HG03575 (cell line): ENCODE measurements at regions not wholly inside any gene's neighbourhood (a gene's known extent, or its start where the extent isn't known, plus 50 kb on each side); places are given as distances from the start of the nearest gene placed in this dataset.

ENCODE experiments used
- ATAC-seq: cut with Tn5 transposase; IDR thresholded peaks from one replicate; pipeline ENCODE4 v1.9.1; 2021; ENCODE audit not compliant: unreplicated experiment, insufficient number of reproducible peaks, low FRiP score; ENCODE audit errors: extremely low read depth

- ATAC-seq, result no peak
Observed at GRCh38 chr13:59519819-59520218, 643.9 kb downstream of the DIAPH3 start.

GRCh38 chr13:59521549-59521948 is 642.2 kb downstream of the DIAPH3 start:
- ATAC-seq, result no peak

GRCh38 chr13:59522652-59523051 is 641.1 kb downstream of the DIAPH3 start:
- no peak for ATAC-seq

GRCh38 chr13:59527500-59527899 is 636.2 kb downstream of the DIAPH3 start:
- ATAC-seq, result no peak

GRCh38 chr13:59531571-59532091 is 632.1 kb downstream of the DIAPH3 start:
- no peak for ATAC-seq

- ATAC-seq, result no peak
Observed at GRCh38 chr13:59532405-59532804, 631.3 kb downstream of the DIAPH3 start.

GRCh38 chr13:59533561-59534555 is 629.9 kb downstream of the DIAPH3 start:
- ATAC-seq, result no peak

- no peak for ATAC-seq
Observed at GRCh38 chr13:59534806-59535205, 628.9 kb downstream of the DIAPH3 start.

GRCh38 chr13:59537500-59537899 is 626.2 kb downstream of the DIAPH3 start:
- no peak for ATAC-seq

- no peak for ATAC-seq
Observed at GRCh38 chr13:59538512-59538911, 625.2 kb downstream of the DIAPH3 start.

GRCh38 chr13:59542303-59542702 is 621.4 kb downstream of the DIAPH3 start:
- ATAC-seq, result no peak

GRCh38 chr13:59543418-59543817 is 620.3 kb downstream of the DIAPH3 start:
- no peak for ATAC-seq

- ATAC-seq, result no peak
Observed at GRCh38 chr13:59545007-59545406, 618.7 kb downstream of the DIAPH3 start.

- ATAC-seq, result no peak
Observed at GRCh38 chr13:59546178-59546577, 617.5 kb downstream of the DIAPH3 start.

GRCh38 chr13:59547950-59548349 is 615.8 kb downstream of the DIAPH3 start:
- no peak for ATAC-seq

GRCh38 chr13:59562924-59563323 is 600.8 kb downstream of the DIAPH3 start:
- no peak for ATAC-seq

- ATAC-seq, result no peak
Observed at GRCh38 chr13:59566561-59566960, 597.2 kb downstream of the DIAPH3 start.

GRCh38 chr13:59568306-59568705 is 595.4 kb downstream of the DIAPH3 start:
- no peak for ATAC-seq

- ATAC-seq, result no peak
Observed at GRCh38 chr13:59570204-59570603, 593.5 kb downstream of the DIAPH3 start.

- ATAC-seq, result no peak
Observed at GRCh38 chr13:59584101-59584500, 579.6 kb downstream of the DIAPH3 start.
